ENCODE measurements at regions not wholly inside any gene's neighbourhood (a gene's known extent, or its start where the extent isn't known, plus 50 kb on each side); places are given as distances from the start of the nearest gene placed in this dataset.
A peak's percentile ranks its signal among the peaks of the same experiment; 100 is the strongest.
"Not testable (repeated sequence)": the region's sequence is repeated elsewhere in the genome, so short reads cannot be mapped to it uniquely, and the experiment has no call there.

- TF ChIP-seq, protein P1, sequence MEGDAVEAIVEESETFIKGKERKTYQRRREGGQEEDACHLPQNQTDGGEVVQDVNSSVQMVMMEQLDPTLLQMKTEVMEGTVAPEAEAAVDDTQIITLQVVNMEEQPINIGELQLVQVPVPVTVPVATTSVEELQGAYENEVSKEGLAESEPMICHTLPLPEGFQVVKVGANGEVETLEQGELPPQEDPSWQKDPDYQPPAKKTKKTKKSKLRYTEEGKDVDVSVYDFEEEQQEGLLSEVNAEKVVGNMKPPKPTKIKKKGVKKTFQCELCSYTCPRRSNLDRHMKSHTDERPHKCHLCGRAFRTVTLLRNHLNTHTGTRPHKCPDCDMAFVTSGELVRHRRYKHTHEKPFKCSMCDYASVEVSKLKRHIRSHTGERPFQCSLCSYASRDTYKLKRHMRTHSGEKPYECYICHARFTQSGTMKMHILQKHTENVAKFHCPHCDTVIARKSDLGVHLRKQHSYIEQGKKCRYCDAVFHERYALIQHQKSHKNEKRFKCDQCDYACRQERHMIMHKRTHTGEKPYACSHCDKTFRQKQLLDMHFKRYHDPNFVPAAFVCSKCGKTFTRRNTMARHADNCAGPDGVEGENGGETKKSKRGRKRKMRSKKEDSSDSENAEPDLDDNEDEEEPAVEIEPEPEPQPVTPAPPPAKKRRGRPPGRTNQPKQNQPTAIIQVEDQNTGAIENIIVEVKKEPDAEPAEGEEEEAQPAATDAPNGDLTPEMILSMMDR (IDR thresholded peaks at IDR 0.05): no peak
- DNase-seq (ENCODE audit: low spot score) (no peak), ATAC-seq (ENCODE audit: low FRiP score) (no peak)
These were observed 210.6 kb upstream of the IRF2BP2 start for GRCh38 chr1:234820597-234820996.

DNA sequence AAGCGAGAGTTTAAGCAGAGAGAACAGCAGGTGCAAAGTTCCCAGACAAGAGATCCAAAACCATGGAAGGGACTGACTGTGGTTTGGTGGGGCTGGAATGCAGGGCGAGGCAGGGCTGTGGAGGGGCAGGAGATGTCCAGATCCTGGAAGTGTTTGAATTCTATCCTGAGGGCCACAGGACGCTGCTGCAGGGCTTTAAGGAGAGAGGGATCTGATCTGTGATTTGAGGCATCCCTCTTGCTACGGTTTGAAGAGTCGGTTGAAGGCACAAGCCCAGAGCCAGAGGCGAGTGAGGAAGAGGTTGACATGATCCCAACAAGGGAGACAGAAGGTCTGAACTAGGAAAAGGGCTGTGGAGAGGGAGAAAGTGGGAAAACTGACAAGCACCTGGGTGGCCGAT lies 209.9 kb upstream of the IRF2BP2 start:
- DNase-seq (ENCODE audit: low spot score); ATAC-seq (ENCODE audit: low FRiP score): not testable (repeated sequence)

DNA sequence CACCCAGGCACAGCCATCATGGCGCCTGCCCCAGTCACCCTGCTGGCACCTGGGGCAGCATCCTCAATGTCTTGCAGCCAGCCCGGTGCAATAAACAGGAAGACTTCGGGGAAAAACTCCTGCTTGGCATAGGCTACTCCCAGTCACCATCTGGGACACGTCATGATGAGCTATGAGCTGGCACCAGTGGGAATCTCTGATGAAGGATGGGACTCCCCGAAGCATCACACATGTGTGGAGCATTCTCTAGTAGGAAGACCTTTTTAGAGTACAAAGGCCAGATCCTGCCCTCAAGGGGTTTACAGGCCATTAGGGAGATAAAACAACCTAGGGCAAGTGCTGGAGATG lies 208.0 kb upstream of the IRF2BP2 start:
- not testable (repeated sequence) for ATAC-seq (ENCODE audit: low FRiP score)

GRCh38 chr1:234817313-234818039 lies 207.5 kb upstream of the IRF2BP2 start:
- not testable (repeated sequence) for ATAC-seq (ENCODE audit: low FRiP score); DNase-seq (ENCODE audit: low spot score)

More for the DNA sequence above, 208.0 kb upstream of the IRF2BP2 start:
- DNase-seq (ENCODE audit: low spot score): not testable (repeated sequence)

DNA sequence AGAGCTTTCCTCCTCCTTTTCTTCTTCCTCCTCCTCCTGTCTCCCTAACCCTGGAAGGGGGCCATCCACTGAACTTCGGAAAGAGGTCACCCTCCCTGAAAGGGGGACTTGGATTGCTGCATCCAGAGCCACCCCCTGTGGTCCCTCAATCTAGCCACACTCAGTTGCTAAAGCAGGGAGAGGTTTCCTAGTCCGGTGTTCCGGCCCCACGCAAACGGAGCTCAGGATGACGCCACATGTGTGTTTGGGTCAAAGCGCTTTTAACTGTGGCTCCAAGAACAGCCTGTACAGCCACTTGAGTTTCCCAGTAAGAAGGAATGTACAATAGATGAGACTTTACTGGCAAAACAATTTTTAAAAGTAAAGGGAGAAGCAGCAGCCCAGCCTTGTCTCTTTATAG lies 206.9 kb upstream of the IRF2BP2 start:
- DNase-seq (ENCODE audit: low spot score): not testable (repeated sequence)
- peak; percentile 31 for ATAC-seq (ENCODE audit: low FRiP score)

DNA sequence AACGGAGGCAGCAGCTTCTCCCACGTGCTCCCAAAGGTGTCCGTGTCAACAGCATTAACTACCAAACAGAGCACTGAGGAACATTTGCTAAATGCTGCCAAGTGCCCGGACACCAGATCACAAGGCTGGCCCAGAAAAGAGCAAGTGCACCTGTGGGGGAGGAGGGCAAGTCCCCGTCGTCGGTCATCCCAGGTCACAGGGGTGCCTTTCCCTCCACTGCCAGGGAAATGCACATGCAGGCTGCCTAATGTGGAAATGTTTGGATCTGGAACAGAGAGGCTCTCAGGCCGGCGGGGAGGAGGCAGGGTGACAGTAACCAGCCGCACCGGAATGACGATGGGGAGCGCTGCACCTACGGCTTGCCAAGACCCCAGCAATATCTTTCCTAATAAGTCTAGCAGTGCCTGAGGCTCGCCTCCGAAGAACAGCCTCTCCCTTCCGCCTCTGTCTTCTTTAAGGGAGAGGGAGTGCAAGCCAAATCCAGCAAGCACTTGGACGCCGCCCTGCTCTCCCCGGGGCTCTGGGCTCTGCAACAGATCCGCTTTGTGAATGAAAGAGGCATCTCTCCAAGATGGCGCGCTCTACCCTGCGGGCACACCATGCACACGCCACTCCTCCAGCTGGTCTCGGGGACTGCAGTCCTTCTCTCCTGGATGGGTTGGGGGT lies 206.3 kb upstream of the IRF2BP2 start:
- ATAC-seq (ENCODE audit: low FRiP score): peak; percentile 70
- not testable (repeated sequence) for DNase-seq (ENCODE audit: low spot score)

GRCh38 chr1:234815295-234815815 lies 205.4 kb upstream of the IRF2BP2 start:
- not testable (repeated sequence) for ATAC-seq (ENCODE audit: low FRiP score); DNase-seq (ENCODE audit: low spot score)

- DNase-seq (ENCODE audit: low spot score); ATAC-seq (ENCODE audit: low FRiP score): not testable (repeated sequence)
These were observed 204.3 kb upstream of the IRF2BP2 start for GRCh38 chr1:234814235-234814634.

DNA sequence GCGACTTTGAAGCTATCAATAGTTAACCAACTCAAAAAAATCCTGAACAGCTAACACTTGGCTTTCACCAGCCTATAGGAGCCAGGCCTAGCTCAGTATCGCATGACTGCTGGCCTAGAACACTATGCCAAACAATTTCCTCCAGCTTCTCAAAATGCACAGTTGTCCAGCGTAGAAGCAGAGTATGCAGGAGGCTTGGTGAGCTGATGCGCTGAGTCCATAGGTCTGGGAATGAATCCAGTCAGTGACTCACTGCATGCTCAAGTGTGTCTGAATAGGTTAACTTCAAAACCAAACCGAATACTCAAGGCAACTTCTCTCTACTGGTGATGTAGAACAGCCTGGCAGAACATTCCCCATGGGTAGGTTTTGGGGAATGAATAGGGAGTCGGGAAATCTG lies 201.8 kb upstream of the IRF2BP2 start:
- DNase-seq (ENCODE audit: low spot score); ATAC-seq (ENCODE audit: low FRiP score): not testable (repeated sequence)

- DNase-seq (ENCODE audit: low spot score); ATAC-seq (ENCODE audit: low FRiP score): not testable (repeated sequence)
These were observed 200.7 kb upstream of the IRF2BP2 start for GRCh38 chr1:234810726-234811125.

GRCh38 chr1:234809854-234810245 lies 199.9 kb upstream of the IRF2BP2 start:
- not testable (repeated sequence) for DNase-seq (ENCODE audit: low spot score); ATAC-seq (ENCODE audit: low FRiP score)

- not testable (repeated sequence) for DNase-seq (ENCODE audit: low spot score); ATAC-seq (ENCODE audit: low FRiP score)
These were observed 199.2 kb upstream of the IRF2BP2 start for GRCh38 chr1:234808943-234809853.

DNA sequence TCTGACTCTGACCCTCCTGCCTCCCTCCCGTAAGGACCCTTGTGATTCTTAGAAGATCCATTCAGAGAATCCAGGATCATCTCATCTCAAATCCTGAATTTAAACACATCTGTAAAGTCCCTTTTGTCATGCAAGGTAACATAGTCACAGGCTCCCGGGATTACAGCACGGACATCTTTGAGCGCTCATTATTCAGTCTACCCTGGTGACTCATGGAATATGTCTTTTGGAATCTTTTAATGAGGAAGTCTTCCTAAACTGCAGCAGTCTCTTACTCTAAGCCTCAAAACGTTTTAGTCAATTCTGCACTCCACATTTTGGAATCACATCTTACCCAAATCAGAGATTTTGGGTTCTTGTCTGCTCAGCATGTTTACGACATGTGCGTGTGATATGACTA lies 198.5 kb upstream of the IRF2BP2 start:
- ATAC-seq (ENCODE audit: low FRiP score); DNase-seq (ENCODE audit: low spot score): not testable (repeated sequence)

DNA sequence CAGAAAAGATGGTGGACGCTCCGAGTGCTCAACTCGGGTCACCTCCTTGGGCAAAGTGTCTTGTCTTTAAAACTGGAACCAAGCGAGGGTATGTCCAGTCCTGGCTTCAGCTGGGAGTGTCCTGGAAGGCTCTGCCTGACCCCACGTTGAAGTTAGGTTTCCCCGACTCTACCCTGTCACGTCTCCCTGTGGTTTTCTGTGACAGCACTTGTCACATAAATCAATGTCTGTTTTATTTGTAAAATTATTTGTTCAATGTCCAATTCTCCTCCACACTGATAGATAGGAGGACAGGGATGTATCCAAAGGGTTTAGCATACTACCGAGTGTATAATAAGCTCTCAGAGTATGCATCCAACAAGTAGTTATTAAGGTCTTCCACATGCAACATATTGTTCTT lies 197.7 kb upstream of the IRF2BP2 start:
- DNase-seq (ENCODE audit: low spot score); ATAC-seq (ENCODE audit: low FRiP score): not testable (repeated sequence)

- DNase-seq (ENCODE audit: low spot score); ATAC-seq (ENCODE audit: low FRiP score): not testable (repeated sequence)
These were observed 192.6 kb upstream of the IRF2BP2 start for GRCh38 chr1:234802586-234802985.

DNA sequence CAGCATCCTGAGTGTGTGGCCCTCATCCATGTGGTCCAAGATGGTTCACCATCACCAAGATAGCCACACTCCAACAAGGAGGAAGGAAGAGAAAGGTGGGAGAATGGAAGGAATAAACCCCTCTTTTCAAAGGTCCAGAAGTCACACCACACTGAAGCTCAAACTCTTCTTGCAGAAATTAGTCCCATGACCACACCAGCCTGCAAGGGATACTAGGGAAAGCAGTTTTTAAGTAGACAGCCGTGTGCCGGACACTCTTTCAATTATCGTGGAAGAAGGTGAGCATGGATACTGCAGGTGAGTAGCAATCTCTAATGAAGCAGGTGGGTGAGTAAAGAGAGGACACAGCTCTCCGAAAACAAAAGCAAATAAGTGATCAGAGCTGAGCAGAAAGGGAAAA lies 191.7 kb upstream of the IRF2BP2 start:
- not testable (repeated sequence) for DNase-seq (ENCODE audit: low spot score); ATAC-seq (ENCODE audit: low FRiP score)

DNA sequence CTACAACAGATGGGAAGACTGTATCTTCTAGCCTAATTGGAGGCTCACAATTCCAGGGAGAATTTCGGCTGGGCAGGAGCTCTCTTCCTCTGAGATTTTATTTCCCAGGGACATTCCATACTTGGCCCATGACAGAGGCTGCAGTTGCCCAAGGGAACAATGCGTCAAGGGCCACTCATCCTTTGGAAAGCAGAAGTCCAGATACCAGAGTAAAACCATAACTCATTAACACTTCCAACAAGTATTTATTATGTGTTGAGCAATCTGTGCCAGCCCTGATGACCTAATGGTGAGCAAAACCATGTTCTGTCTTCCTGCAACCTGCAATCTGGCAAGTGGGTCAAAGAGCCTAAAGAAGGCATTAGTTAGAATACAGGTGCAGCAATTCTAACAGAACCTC lies 191.2 kb upstream of the IRF2BP2 start:
- peak; percentile 72 for ATAC-seq (ENCODE audit: low FRiP score)

DNA sequence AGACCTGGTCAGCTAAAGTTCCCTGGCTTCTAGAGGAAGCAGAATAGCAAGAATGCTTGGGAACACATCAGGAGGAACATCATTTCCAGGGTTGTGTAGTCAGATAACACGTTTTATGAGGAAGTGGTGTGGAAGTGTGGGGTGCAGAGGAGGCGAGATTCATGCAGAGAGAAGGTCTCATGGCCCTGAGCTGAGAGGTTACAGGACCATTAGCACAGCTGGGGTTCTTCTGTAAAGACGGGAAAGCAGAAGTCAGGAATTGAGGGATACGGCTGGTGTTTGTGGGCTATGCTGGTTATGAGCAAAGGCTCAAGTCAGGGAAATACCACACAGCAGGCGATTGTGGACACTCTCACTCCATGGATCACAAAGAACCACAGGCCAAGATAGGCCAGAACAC lies 190.6 kb upstream of the IRF2BP2 start:
- not testable (repeated sequence) for DNase-seq (ENCODE audit: low spot score); ATAC-seq (ENCODE audit: low FRiP score)

More for the DNA sequence above, 191.2 kb upstream of the IRF2BP2 start:
- DNase-seq (ENCODE audit: low spot score): not testable (repeated sequence)
